Activated B cell treated with CpG ODN at 0.5 μM for 24 hours (primary cell): ENCODE measurements at regions not wholly inside any gene's neighbourhood (a gene's known extent, or its start where the extent isn't known, plus 50 kb on each side); places are given as distances from the start of the nearest gene placed in this dataset.

Experiments
- ATAC-seq: fragments of 200-7000 bp; cut with Tn5 transposase; one replicate; pipeline ENCODE4 v1.10.0; 2021; ENCODE audit warnings: low read depth, mild to moderate bottlenecking, moderate library complexity
- CTCF ChIA-PET: fragments of 350-600 bp; sonication (Branson Sonifier 250); formaldehyde crosslinking; loops from one replicate; lab custom pipeline; 2021; ENCODE audit warnings: antibody characterized with exemption; lab: Charles Lee
- POLR2A ChIA-PET: fragments of 350-600 bp; sonication (Branson Sonifier 250); formaldehyde crosslinking; loops from one replicate; lab custom pipeline; 2021; ENCODE audit warnings: antibody characterized with exemption; lab: Charles Lee
- DNase-seq: peaks from one replicate; pipeline ENCODE4 v3.0.0; 2022
- H3K27ac Mint-ChIP-seq: one replicate; pipeline ENCODE4 v1.8.0; 2020; ENCODE audit warnings: mixed read lengths
- H3K27me3 Mint-ChIP-seq: one replicate; pipeline ENCODE4 v1.8.0; 2021; ENCODE audit warnings: mixed read lengths
- H3K36me3 Mint-ChIP-seq: one replicate; pipeline ENCODE4 v1.8.0; 2021; ENCODE audit warnings: low read depth, mixed read lengths
- H3K4me1 Mint-ChIP-seq: one replicate; pipeline ENCODE4 v1.8.0; 2021; ENCODE audit warnings: mixed read lengths
- H3K4me3 Mint-ChIP-seq: one replicate; pipeline ENCODE4 v1.8.0; 2020; ENCODE audit warnings: mild to moderate bottlenecking, mixed read lengths
- H3K9me3 Mint-ChIP-seq: one replicate; pipeline ENCODE4 v1.8.0; 2020; ENCODE audit warnings: mixed read lengths
- intact Hi-C: fragments of 100-400 bp; cut with micrococcal nuclease; formaldehyde crosslinking; loops from one replicate; pipeline ENCODE4 v1.15.1; 2024
- TF ChIP-seq, protein P1 (sequence below): fragments of 200-600 bp; IDR thresholded peaks from one replicate; pipeline ENCODE4 v1.8.0; 2022; ENCODE audit warnings: antibody characterized with exemption, mild to moderate bottlenecking

GRCh38 chr2:226066391-226066790 lies 666.9 kb downstream of the NYAP2 start:
- Mint-ChIP-seq H3K4me3 (no peak overlapping the region), H3K9me3 (no peaks in the 10 kb centered on the region), H3K27ac (no peak overlapping the region), H3K36me3 (no peaks in the 10 kb centered on the region), H3K27me3 (no peaks in the 10 kb centered on the region), H3K4me1 (no peaks in the 10 kb centered on the region)
- ChIA-PET POLR2A (no interaction called here), CTCF (no interaction called here)
- TF ChIP-seq, protein P1, sequence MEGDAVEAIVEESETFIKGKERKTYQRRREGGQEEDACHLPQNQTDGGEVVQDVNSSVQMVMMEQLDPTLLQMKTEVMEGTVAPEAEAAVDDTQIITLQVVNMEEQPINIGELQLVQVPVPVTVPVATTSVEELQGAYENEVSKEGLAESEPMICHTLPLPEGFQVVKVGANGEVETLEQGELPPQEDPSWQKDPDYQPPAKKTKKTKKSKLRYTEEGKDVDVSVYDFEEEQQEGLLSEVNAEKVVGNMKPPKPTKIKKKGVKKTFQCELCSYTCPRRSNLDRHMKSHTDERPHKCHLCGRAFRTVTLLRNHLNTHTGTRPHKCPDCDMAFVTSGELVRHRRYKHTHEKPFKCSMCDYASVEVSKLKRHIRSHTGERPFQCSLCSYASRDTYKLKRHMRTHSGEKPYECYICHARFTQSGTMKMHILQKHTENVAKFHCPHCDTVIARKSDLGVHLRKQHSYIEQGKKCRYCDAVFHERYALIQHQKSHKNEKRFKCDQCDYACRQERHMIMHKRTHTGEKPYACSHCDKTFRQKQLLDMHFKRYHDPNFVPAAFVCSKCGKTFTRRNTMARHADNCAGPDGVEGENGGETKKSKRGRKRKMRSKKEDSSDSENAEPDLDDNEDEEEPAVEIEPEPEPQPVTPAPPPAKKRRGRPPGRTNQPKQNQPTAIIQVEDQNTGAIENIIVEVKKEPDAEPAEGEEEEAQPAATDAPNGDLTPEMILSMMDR, result no peak
- DNase-seq, result no peak
- no peak for ATAC-seq
- intact Hi-C loops, result no loop called here

DNA sequence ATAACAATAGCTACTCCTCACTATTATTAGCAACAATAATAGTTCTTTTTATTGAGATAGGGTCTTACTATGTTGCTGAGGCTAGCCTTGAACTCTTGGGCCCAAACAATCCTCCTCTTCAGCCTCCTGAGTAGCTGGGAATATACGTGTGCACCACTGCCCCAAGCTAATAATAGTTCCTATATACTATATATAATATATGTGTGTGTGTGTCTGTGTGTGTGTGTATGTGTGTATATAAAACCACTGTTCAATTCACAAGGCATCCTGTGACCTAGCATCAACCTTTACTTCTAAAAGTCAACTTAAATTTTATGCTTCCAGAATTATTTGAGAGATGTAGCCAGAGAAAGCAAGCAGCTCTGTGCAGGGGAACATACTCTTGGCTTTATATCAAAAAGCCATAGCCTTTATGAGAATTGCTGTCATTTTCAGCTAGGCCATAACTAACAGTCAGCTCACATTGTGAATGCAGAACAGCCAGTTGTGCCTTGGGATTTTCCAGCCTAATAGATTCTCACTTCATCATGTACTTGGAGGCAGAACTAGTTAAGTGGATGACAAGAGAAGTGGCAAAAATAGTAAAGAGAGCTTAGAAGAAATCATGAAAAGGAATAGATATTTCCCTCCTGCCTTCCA lies 665.5 kb downstream of the NYAP2 start:
- no peak for ATAC-seq
- ChIA-PET CTCF (no interaction called here), POLR2A (no interaction called here)
- no peaks in the 10 kb centered on the region for H3K36me3 Mint-ChIP-seq
- H3K4me1 Mint-ChIP-seq, result no peaks in the 10 kb centered on the region
- intact Hi-C loops, result no loop called here
- no peaks in the 10 kb centered on the region for H3K27me3 Mint-ChIP-seq
- TF ChIP-seq, protein P1, result no peak
- H3K27ac Mint-ChIP-seq, result no peak overlapping the region
- no peak for DNase-seq
- no peak overlapping the region for H3K4me3 Mint-ChIP-seq
- no peaks in the 10 kb centered on the region for H3K9me3 Mint-ChIP-seq

- ChIA-PET CTCF (no interaction called here), POLR2A (no interaction called here)
- Mint-ChIP-seq H3K4me1 (no peaks in the 10 kb centered on the region), H3K27me3 (no peaks in the 10 kb centered on the region), H3K36me3 (no peaks in the 10 kb centered on the region), H3K9me3 (no peaks in the 10 kb centered on the region), H3K27ac (no peak overlapping the region), H3K4me3 (no peak overlapping the region)
- no peak for DNase-seq
- TF ChIP-seq, protein P1, result no peak
- no peak for ATAC-seq
- intact Hi-C loops, result no loop called here
Observed at GRCh38 chr2:226063704-226064440, 664.4 kb downstream of the NYAP2 start.

DNA sequence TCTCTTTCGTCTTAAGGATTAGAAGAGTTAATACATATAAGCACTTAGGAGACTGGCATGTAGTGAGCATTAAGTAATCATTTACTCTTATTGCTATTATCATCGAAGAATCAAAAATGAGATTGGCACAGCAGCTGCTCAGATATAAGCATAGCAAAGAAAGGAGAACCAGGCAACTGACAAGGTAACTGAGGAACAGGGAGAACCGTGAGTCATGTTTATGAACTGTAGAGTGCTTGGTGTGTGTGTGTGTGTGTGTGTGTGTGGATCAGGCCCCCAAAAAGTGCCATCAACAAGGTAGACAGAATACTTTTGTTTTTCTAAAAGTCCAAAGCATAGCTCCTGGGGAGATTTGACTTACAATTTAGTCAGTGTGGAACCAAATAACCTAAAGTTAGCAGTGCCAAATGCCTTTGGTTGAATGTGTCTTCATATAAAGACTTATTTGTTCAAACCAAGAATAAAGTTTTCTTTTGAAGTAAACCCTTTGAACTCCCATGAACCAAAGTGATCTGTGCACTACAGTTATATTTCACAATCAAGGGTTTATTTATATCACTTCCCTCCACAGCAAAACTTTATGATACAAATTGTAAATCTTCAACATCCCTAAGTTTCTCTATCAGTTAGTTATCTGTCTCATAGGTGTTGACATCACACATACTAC lies 660.6 kb downstream of the NYAP2 start:
- CTCF ChIA-PET, result no interaction called here
- Mint-ChIP-seq H3K4me3 (no peak overlapping the region), H3K36me3 (no peaks in the 10 kb centered on the region), H3K4me1 (no peaks in the 10 kb centered on the region), H3K9me3 (no peaks in the 10 kb centered on the region), H3K27me3 (peaks cover 2% of the 10 kb centered on the region), H3K27ac (no peak overlapping the region)
- DNase-seq, result no peak
- TF ChIP-seq, protein P1, result no peak
- intact Hi-C loops, result no loop called here
- POLR2A ChIA-PET, result no interaction called here
- no peak for ATAC-seq

- no peaks in the 10 kb centered on the region for H3K36me3 Mint-ChIP-seq
- POLR2A ChIA-PET, result no interaction called here
- H3K27ac Mint-ChIP-seq, result no peak overlapping the region
- H3K27me3 Mint-ChIP-seq, result peaks cover 2% of the 10 kb centered on the region
- no peaks in the 10 kb centered on the region for H3K4me1 Mint-ChIP-seq
- no peaks in the 10 kb centered on the region for H3K9me3 Mint-ChIP-seq
- DNase-seq (no peak), ATAC-seq (no peak)
- TF ChIP-seq, protein P1, result no peak
- intact Hi-C loops, result no loop called here
- no peak overlapping the region for H3K4me3 Mint-ChIP-seq
- CTCF ChIA-PET, result no interaction called here
Observed at GRCh38 chr2:226057914-226058313, 658.4 kb downstream of the NYAP2 start.
